GM11168 (cell line): ENCODE measurements at regions not wholly inside any gene's neighbourhood (a gene's known extent, or its start where the extent isn't known, plus 50 kb on each side); places are given as distances from the start of the nearest gene placed in this dataset.
"Not testable (repeated sequence)": the region's sequence is repeated elsewhere in the genome, so short reads cannot be mapped to it uniquely, and the experiment has no call there.

ENCODE experiments used
- in situ Hi-C: fragments of 300-500 bp; cut with MboI; formaldehyde crosslinking; loops from one replicate; pipeline ENCODE4 v1.12.0; 2022; ENCODE audit warnings: low sequenced_read_pairs; ENCODE audit not compliant: unreplicated experiment

- in situ Hi-C loops, result no loop called here
Observed at GRCh38 chr3:67998281-67998680, 343.9 kb upstream of the SUCLG2 start.

GRCh38 chr3:67995206-67995605, 340.8 kb upstream of the SUCLG2 start:
- in situ Hi-C loops, result no loop called here

GRCh38 chr3:67986706-67987105, 332.3 kb upstream of the SUCLG2 start:
- in situ Hi-C loops, result no loop called here

- in situ Hi-C loops, result no loop called here
Observed at GRCh38 chr3:67983166-67983565, 328.8 kb upstream of the SUCLG2 start.

- in situ Hi-C loops, result no loop called here
Observed at GRCh38 chr3:67981077-67981476, 326.7 kb upstream of the SUCLG2 start.

- in situ Hi-C loops, result no loop called here
Observed at GRCh38 chr3:67979342-67979741, 324.9 kb upstream of the SUCLG2 start.

- in situ Hi-C loops, result no loop called here
Observed at GRCh38 chr3:67977762-67978161, 323.4 kb upstream of the SUCLG2 start.

- in situ Hi-C loops, result no loop called here
Observed at GRCh38 chr3:67976663-67977062, 322.3 kb upstream of the SUCLG2 start.

- in situ Hi-C loops, result no loop called here
Observed at GRCh38 chr3:67964596-67964995, 310.2 kb upstream of the SUCLG2 start.

- in situ Hi-C loops, result no loop called here
Observed at GRCh38 chr3:67957268-67957667, 302.9 kb upstream of the SUCLG2 start.

GRCh38 chr3:67947808-67948508, 293.5 kb upstream of the SUCLG2 start:
- in situ Hi-C loops, result no loop called here

GRCh38 chr3:67946436-67946835, 292.0 kb upstream of the SUCLG2 start:
- in situ Hi-C loops, result no loop called here

- in situ Hi-C loops, result no loop called here
Observed at GRCh38 chr3:67943546-67943945, 289.1 kb upstream of the SUCLG2 start.

GRCh38 chr3:67941433-67942030, 287.1 kb upstream of the SUCLG2 start:
- in situ Hi-C loops, result no loop called here

- in situ Hi-C loops, result no loop called here
Observed at GRCh38 chr3:67940210-67940952, 286.0 kb upstream of the SUCLG2 start.

- in situ Hi-C loops, result no loop called here
Observed at GRCh38 chr3:67937498-67938118, 283.2 kb upstream of the SUCLG2 start.

GRCh38 chr3:67930394-67930793, 276.0 kb upstream of the SUCLG2 start:
- in situ Hi-C loops, result not testable (repeated sequence)

- in situ Hi-C loops, result no loop called here
Observed at GRCh38 chr3:67923796-67924195, 269.4 kb upstream of the SUCLG2 start.

- in situ Hi-C loops, result no loop called here
Observed at GRCh38 chr3:67920969-67921368, 266.6 kb upstream of the SUCLG2 start.

- in situ Hi-C loops, result no loop called here
Observed at GRCh38 chr3:67920311-67920710, 265.9 kb upstream of the SUCLG2 start.

GRCh38 chr3:67916353-67916752, 261.9 kb upstream of the SUCLG2 start:
- in situ Hi-C loops, result no loop called here
